HG03442 (cell line): ENCODE measurements at regions not wholly inside any gene's neighbourhood (a gene's known extent, or its start where the extent isn't known, plus 50 kb on each side); places are given as distances from the start of the nearest gene placed in this dataset.

ENCODE experiments used
- ATAC-seq: cut with Tn5 transposase; IDR thresholded peaks from one replicate; pipeline ENCODE4 v1.9.1; 2021; ENCODE audit warnings: mild to moderate bottlenecking, moderate library complexity; ENCODE audit not compliant: unreplicated experiment

- ATAC-seq: no peak
Observed at GRCh38 chr5:60209146-60209840, 315.8 kb upstream of the PDE4D start.

- no peak for ATAC-seq
Observed at GRCh38 chr5:60208716-60209115, 315.2 kb upstream of the PDE4D start.

- ATAC-seq: peak; percentile 96
Observed at GRCh38 chr5:60207040-60207439, 313.5 kb upstream of the PDE4D start.

- ATAC-seq: no peak
Observed at GRCh38 chr5:60206234-60206633, 312.7 kb upstream of the PDE4D start.

GRCh38 chr5:60205071-60205470 lies 311.5 kb upstream of the PDE4D start:
- no peak for ATAC-seq

GRCh38 chr5:60196385-60197113 lies 303.0 kb upstream of the PDE4D start:
- no peak for ATAC-seq

GRCh38 chr5:60195551-60195950 lies 302.0 kb upstream of the PDE4D start:
- no peak for ATAC-seq

GRCh38 chr5:60195083-60195482 lies 301.6 kb upstream of the PDE4D start:
- no peak for ATAC-seq

- no peak for ATAC-seq
Observed at GRCh38 chr5:60185231-60186099, 291.9 kb upstream of the PDE4D start.

GRCh38 chr5:60184606-60185005 lies 291.1 kb upstream of the PDE4D start:
- ATAC-seq: no peak

- ATAC-seq: no peak
Observed at GRCh38 chr5:60183881-60184280, 290.4 kb upstream of the PDE4D start.

- no peak for ATAC-seq
Observed at GRCh38 chr5:60178101-60178500, 284.6 kb upstream of the PDE4D start.

GRCh38 chr5:60177596-60177995 lies 284.1 kb upstream of the PDE4D start:
- no peak for ATAC-seq

GRCh38 chr5:60173667-60174066 lies 280.1 kb upstream of the PDE4D start:
- no peak for ATAC-seq

GRCh38 chr5:60163762-60164161 lies 270.2 kb upstream of the PDE4D start:
- no peak for ATAC-seq

- no peak for ATAC-seq
Observed at GRCh38 chr5:60162441-60162840, 268.9 kb upstream of the PDE4D start.

- ATAC-seq: peak; percentile 79
Observed at GRCh38 chr5:60161340-60161934, 267.9 kb upstream of the PDE4D start.

GRCh38 chr5:60149081-60149480 lies 255.6 kb upstream of the PDE4D start:
- no peak for ATAC-seq

GRCh38 chr5:60148366-60148765 lies 254.8 kb upstream of the PDE4D start:
- ATAC-seq: no peak

- no peak for ATAC-seq
Observed at GRCh38 chr5:60147791-60148190, 254.3 kb upstream of the PDE4D start.

GRCh38 chr5:60143942-60144549 lies 250.5 kb upstream of the PDE4D start:
- no peak for ATAC-seq
